GM12878 (cell line): ENCODE measurements at regions not wholly inside any gene's neighbourhood (a gene's known extent, or its start where the extent isn't known, plus 50 kb on each side); places are given as distances from the start of the nearest gene placed in this dataset.

Experiments used
- CHD2 ChIP-seq: IDR thresholded peaks from 2 replicates; pipeline ENCODE4 v1.6.1; 2011; ENCODE audit warnings: low read depth, low read length, improper control_type of control experiment, borderline replicate concordance
- CTCF ChIP-seq, 3 experiments: IDR thresholded peaks in 2 of 3; conservative IDR thresholded peaks in 1 of 3; 2 replicates each; pipeline ENCODE4 v1.5.1; 2011; ENCODE audit warnings: low read depth in 3 of 3, low read length in 3 of 3, mild to moderate bottlenecking in 3 of 3, control low read depth in 2 of 3, moderate library complexity in 2 of 3, inconsistent platforms in 1 of 3, mixed read lengths in 1 of 3; ENCODE audit not compliant: control insufficient read depth in 2 of 3, insufficient read depth in 1 of 3; ENCODE audit errors: extremely low read depth in 1 of 3
- POLR2AphosphoS2 ChIP-seq: IDR thresholded peaks from 2 replicates; pipeline ENCODE4 v1.6.1; 2011; ENCODE audit warnings: low read depth, mild to moderate bottlenecking, low read length, improper control_type of control experiment, moderate library complexity
- POU2F2 ChIP-seq: IDR thresholded peaks from 3 replicates; pipeline ENCODE4 v1.6.1; 2011; ENCODE audit warnings: low read depth, mild to moderate bottlenecking, low read length, borderline replicate concordance
- RAD51 ChIP-seq: fragments of 450-650 bp; IDR thresholded peaks from 2 replicates; pipeline ENCODE4 v1.6.1; 2016; ENCODE audit warnings: moderate library complexity, mild to moderate bottlenecking, inconsistent platforms
- RELA ChIP-seq: fragments of 450-650 bp; IDR thresholded peaks from 2 replicates; pipeline ENCODE4 v1.8.0; 2014; ENCODE audit warnings: borderline replicate concordance; ENCODE audit not compliant: partially characterized antibody
- SIN3A ChIP-seq: IDR thresholded peaks from 2 replicates; pipeline ENCODE4 v1.6.1; 2012; ENCODE audit warnings: low read depth, low read length, improper control_type of control experiment
- ZBTB40 ChIP-seq: fragments of 450-650 bp; IDR thresholded peaks from 2 replicates; pipeline ENCODE4 v1.6.1; 2016; ENCODE audit warnings: mild to moderate bottlenecking, moderate library complexity, borderline replicate concordance

- no peak for TF ChIP-seq SIN3A
- TF ChIP-seq RELA = no peak
- TF ChIP-seq POU2F2 = no peak
- TF ChIP-seq CHD2 = no peak
- TF ChIP-seq CTCF (IDR thresholded peaks at IDR 0.05 in 2 of 3, conservative IDR thresholded peaks at IDR 0.05 in 1 of 3; ENCODE audit: control insufficient read depth in 2 of 3, extremely low read depth in 1 of 3, insufficient read depth in 1 of 3, low read depth in 3 of 3, low read length in 3 of 3) = no peak
- no peak for TF ChIP-seq ZBTB40
- TF ChIP-seq RAD51 = no peak
- no peak for TF ChIP-seq POLR2AphosphoS2
Measured at GRCh38 chr14:76309572-76310162, 66.3 kb upstream of the ESRRB start.
